Coronary artery (tissue), 2 donors: ENCODE measurements at regions not wholly inside any gene's neighbourhood (a gene's known extent, or its start where the extent isn't known, plus 50 kb on each side); places are given as distances from the start of the nearest gene placed in this dataset.

Experiments used
- DNase-seq: peaks from one replicate; pipeline ENCODE4 v3.0.0-alpha.2; 2017; ENCODE audit warnings: low spot score
- H3K27ac ChIP-seq, 2 donors: fragments of 200-600 bp; sonication (generic); one replicate each; pipeline ENCODE4 v1.5.1; 2016 to 2019
- H3K4me3 ChIP-seq: fragments of 200-600 bp; sonication (generic); 2 replicates; pipeline ENCODE4 v1.5.1; 2016; ENCODE audit warnings: mild to moderate bottlenecking, moderate library complexity
- TF ChIP-seq, protein P1 (sequence below): fragments of 200-600 bp; sonication (generic); IDR thresholded peaks from one replicate; pipeline ENCODE4 v1.5.1; 2019; ENCODE audit warnings: antibody characterized with exemption

DNA sequence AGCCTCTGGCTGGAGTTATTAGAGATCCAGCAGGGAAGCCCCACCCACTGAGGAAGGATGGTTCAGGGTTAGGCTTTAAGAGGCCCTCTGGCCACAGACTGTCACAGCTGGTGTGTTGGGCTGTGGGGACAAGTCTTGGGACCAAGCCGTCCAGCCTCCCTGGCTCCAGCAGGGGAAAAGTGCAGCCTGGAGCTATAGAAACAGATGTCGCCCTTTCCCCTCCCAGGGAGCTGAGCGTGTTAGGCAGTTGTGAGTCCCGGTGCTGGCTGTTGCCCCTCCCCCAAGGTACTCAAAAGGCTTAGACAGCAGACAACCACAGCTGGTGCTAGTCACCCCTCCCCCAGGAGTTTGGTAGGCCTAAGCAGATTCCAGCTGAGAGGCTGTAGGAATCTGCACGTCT is 143.4 kb downstream of the TMEM168 start:
- TF ChIP-seq, protein P1, sequence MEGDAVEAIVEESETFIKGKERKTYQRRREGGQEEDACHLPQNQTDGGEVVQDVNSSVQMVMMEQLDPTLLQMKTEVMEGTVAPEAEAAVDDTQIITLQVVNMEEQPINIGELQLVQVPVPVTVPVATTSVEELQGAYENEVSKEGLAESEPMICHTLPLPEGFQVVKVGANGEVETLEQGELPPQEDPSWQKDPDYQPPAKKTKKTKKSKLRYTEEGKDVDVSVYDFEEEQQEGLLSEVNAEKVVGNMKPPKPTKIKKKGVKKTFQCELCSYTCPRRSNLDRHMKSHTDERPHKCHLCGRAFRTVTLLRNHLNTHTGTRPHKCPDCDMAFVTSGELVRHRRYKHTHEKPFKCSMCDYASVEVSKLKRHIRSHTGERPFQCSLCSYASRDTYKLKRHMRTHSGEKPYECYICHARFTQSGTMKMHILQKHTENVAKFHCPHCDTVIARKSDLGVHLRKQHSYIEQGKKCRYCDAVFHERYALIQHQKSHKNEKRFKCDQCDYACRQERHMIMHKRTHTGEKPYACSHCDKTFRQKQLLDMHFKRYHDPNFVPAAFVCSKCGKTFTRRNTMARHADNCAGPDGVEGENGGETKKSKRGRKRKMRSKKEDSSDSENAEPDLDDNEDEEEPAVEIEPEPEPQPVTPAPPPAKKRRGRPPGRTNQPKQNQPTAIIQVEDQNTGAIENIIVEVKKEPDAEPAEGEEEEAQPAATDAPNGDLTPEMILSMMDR, result no peak
- Histone ChIP-seq H3K4me3 (no peak overlapping the region), H3K27ac (no peak overlapping the region)
- DNase-seq, result no peak

DNA sequence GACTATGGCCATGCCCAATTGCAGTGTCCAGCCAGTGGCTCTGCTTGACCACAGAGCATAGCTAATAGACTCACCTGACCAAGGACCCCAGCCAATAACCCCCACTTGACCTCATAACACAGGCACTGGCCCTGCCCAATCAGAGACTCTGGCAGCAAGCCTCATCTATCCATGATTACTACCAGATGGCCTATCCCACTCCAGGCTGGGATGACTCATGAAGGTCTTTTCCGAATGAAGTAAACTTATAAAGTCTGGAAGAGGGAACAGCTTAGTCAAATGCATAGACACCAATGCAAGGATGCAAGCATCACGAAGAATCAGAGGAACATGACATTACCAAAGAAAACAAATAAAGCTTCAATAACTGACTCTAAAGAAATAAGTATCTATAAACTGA is 141.4 kb downstream of the TMEM168 start:
- no peak overlapping the region for H3K4me3 ChIP-seq
- no peak overlapping the region for H3K27ac ChIP-seq
- DNase-seq, result no peak
- TF ChIP-seq, protein P1, result no peak

DNA sequence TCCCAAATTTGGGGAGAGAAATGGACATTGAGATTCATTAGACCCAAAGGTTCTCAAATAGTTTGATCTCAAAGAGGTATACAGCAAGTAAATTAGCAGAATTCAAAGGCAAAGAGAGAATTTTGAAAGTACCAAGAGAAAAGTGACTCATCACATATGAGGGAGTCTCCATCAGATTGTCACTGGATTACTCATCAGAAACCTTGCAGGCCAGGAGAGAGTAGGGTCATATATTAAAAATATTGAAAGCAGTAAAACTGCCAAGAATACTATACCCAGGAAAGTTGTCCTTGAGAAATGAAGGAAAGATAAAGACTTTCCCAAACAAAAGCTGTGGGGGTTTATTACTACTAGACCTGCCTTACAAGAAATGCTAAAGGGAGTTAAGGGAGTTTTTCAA is 140.6 kb downstream of the TMEM168 start:
- no peak for DNase-seq
- TF ChIP-seq, protein P1, result no peak
- H3K27ac ChIP-seq, result no peak overlapping the region
- no peak overlapping the region for H3K4me3 ChIP-seq

DNA sequence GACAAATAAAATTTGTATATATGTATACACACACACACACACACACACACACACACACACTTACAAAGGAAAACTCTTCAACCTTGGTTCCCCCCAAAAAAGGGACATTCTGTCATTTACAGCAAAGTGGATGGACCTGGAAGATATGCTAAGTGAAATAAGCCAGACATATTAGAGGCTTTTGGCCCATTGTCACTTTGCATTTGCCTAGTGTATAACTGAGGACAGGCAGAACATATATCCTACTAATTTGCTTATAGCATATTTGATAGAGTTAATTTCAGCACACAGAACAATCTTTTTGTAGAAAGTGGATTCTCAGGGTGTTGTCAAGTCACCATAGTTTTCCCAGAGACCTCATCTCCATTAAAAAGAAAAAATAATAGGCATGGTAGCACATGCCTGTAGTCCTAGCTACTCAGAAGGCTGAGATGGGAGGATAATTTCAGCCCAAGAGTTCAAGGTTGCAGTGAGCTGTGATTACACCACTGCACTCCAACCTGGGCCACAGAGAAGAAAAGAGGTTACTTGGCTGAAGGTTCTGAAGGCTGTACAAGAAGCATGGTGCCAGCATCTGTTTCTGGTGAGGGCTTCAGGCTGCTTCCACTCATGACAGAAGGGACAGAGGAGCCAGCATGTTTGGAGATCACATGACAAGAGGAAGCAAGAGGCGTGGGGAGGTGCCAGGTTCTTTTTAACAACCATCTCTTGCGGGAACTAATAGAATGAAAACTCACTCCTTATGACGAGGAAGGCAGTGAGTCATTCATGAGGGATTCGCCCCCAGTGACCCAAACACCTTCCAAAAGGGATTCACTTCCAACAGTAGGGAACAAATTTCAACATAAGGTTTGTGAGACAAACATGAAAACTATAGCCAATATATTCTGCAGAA is 135.6 kb downstream of the TMEM168 start:
- TF ChIP-seq, protein P1, result no peak
- Histone ChIP-seq H3K4me3 (no peak overlapping the region), H3K27ac (no peak overlapping the region)
- DNase-seq, result no peak

DNA sequence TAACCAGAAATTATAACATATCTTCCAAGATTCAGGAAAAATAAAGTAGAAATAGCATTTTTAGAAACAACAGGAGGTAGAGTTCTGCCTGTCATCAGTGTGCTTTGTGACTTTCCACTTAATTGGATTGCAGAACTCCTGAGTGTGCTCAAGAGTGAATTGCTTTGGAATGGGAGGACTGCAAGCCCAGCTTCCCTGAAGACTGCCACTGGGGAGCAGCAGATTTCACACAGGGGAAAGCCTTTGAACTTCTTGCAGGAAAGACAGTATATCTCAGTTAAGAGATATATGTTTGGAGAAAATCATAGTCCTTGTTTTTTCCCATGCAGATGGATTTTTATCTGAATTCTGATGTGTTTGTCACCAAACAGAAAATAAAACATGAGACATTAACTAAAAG is 124.5 kb downstream of the TMEM168 start:
- Histone ChIP-seq H3K27ac (no peak overlapping the region), H3K4me3 (no peak overlapping the region)
- DNase-seq, result no peak
- TF ChIP-seq, protein P1, result no peak

DNA sequence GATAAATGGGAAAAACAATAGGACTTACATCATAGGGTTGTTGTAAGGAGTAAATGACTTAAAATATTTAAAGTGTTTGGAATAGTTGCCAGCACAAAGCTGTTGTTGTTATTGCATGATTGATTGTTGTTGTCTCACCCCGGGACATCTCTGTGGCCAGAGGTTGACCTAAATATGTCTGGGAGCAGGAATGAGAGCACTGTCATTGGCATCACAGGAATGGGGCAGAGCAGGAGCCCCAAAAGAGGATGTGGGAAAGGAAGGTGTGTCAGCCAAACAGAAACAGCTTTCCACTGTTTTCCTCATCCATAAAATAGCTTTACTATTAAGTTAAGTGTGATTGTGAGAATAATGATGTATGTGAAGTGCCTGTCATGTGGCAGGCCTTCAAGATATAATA is 121.6 kb downstream of the TMEM168 start:
- TF ChIP-seq, protein P1, result no peak
- no peak overlapping the region for H3K27ac ChIP-seq
- no peak overlapping the region for H3K4me3 ChIP-seq
- DNase-seq, result no peak

DNA sequence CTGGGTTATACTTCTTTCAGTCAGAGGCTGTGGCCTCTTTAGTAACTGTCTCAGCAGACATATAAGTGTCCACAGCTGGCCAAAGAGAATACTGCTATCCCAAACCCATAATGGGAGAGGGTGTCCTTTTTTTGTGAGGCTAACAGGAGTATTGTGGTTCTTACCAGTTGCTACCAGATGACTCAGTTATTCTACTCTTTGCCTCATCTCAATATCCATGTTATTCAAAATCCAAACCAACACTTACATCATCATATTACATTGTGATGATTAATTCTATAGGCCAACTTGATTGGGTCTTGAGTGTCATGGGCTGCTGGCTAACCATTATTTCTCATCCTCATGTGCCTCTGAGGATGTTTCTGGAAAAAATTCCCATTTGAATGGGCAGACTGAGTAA is 120.9 kb downstream of the TMEM168 start:
- TF ChIP-seq, protein P1, result no peak
- no peak overlapping the region for H3K27ac ChIP-seq
- DNase-seq, result no peak

More for the DNA sequence above, 120.9 kb downstream of the TMEM168 start:
- H3K4me3 ChIP-seq, result no peak overlapping the region
